NK-92 treated with Interleukin-12 subunit alpha and Interleukin-12 subunit beta, amount 100 ng/mL, for 24 hours (cell line): ENCODE measurements at regions not wholly inside any gene's neighbourhood (a gene's known extent, or its start where the extent isn't known, plus 50 kb on each side); places are given as distances from the start of the nearest gene placed in this dataset.
"Not testable (repeated sequence)": the region's sequence is repeated elsewhere in the genome, so short reads cannot be mapped to it uniquely, and the experiment has no call there.

Experiments
- DNase-seq: peaks from one replicate; lab custom pipeline; 2025; lab: John Stamatoyannopoulos, UW

GRCh38 chr9:88280816-88281382, 107.3 kb upstream of the SPIN1 start:
- no peak for DNase-seq

- DNase-seq = no peak
Observed at GRCh38 chr9:88278036-88278435, 110.2 kb upstream of the SPIN1 start.

GRCh38 chr9:88274078-88274477, 114.2 kb upstream of the SPIN1 start:
- no peak for DNase-seq

- DNase-seq = no peak
Observed at GRCh38 chr9:88272986-88273385, 115.3 kb upstream of the SPIN1 start.

- DNase-seq = no peak
Observed at GRCh38 chr9:88270413-88270812, 117.8 kb upstream of the SPIN1 start.

GRCh38 chr9:88268886-88269285, 119.4 kb upstream of the SPIN1 start:
- DNase-seq = no peak

GRCh38 chr9:88267283-88267682, 121.0 kb upstream of the SPIN1 start:
- DNase-seq = no peak

GRCh38 chr9:88266416-88266815, 121.8 kb upstream of the SPIN1 start:
- DNase-seq = no peak

GRCh38 chr9:88259001-88259400, 120.7 kb upstream of the SPATA31C2 start:
- DNase-seq = no peak

- DNase-seq = no peak
Observed at GRCh38 chr9:88258601-88259000, 120.3 kb upstream of the SPATA31C2 start.

GRCh38 chr9:88258024-88258423, 119.7 kb upstream of the SPATA31C2 start:
- DNase-seq = no peak

GRCh38 chr9:88256216-88256615, 117.9 kb upstream of the SPATA31C2 start:
- no peak for DNase-seq

GRCh38 chr9:88255806-88256205, 117.5 kb upstream of the SPATA31C2 start:
- not testable (repeated sequence) for DNase-seq

- DNase-seq = no peak
Observed at GRCh38 chr9:88251903-88252302, 113.6 kb upstream of the SPATA31C2 start.

- DNase-seq = no peak
Observed at GRCh38 chr9:88243736-88244135, 105.5 kb upstream of the SPATA31C2 start.

GRCh38 chr9:88242879-88243278, 104.6 kb upstream of the SPATA31C2 start:
- no peak for DNase-seq

GRCh38 chr9:88237991-88238571, 99.8 kb upstream of the SPATA31C2 start:
- DNase-seq = no peak

- DNase-seq = no peak
Observed at GRCh38 chr9:88237479-88237961, 99.2 kb upstream of the SPATA31C2 start.

GRCh38 chr9:88236511-88237478, 98.5 kb upstream of the SPATA31C2 start:
- DNase-seq = no peak

GRCh38 chr9:88235615-88236014, 97.3 kb upstream of the SPATA31C2 start:
- no peak for DNase-seq

- DNase-seq = no peak
Observed at GRCh38 chr9:88234114-88234513, 95.8 kb upstream of the SPATA31C2 start.

- no peak for DNase-seq
Observed at GRCh38 chr9:88233091-88233490, 94.8 kb upstream of the SPATA31C2 start.

- no peak for DNase-seq
Observed at GRCh38 chr9:88230612-88231011, 92.3 kb upstream of the SPATA31C2 start.
